GM19438 (cell line): ENCODE measurements at regions not wholly inside any gene's neighbourhood (a gene's known extent, or its start where the extent isn't known, plus 50 kb on each side); places are given as distances from the start of the nearest gene placed in this dataset.
"Not testable (repeated sequence)": the region's sequence is repeated elsewhere in the genome, so short reads cannot be mapped to it uniquely, and the experiment has no call there.

Source experiments
- ATAC-seq: cut with Tn5 transposase; IDR thresholded peaks from one replicate; pipeline ENCODE4 v1.9.1; 2021; ENCODE audit warnings: low read depth; ENCODE audit not compliant: unreplicated experiment

GRCh38 chr22:48499456-48500425, 1327.9 kb downstream of the BRD1 start:
- no peak for ATAC-seq

GRCh38 chr22:48498526-48499331, 1328.9 kb downstream of the BRD1 start:
- ATAC-seq = no peak

GRCh38 chr22:48497743-48498520, 1329.7 kb downstream of the BRD1 start:
- ATAC-seq = not testable (repeated sequence)

- no peak for ATAC-seq
Observed at GRCh38 chr22:48496987-48497650, 1330.6 kb downstream of the BRD1 start.

GRCh38 chr22:48496226-48496845, 1331.3 kb downstream of the BRD1 start:
- ATAC-seq = no peak

- ATAC-seq = no peak
Observed at GRCh38 chr22:48495751-48496080, 1332.0 kb downstream of the BRD1 start.

- no peak for ATAC-seq
Observed at GRCh38 chr22:48494968-48495750, 1332.5 kb downstream of the BRD1 start.

GRCh38 chr22:48494256-48494967, 1333.3 kb downstream of the BRD1 start:
- ATAC-seq = no peak

GRCh38 chr22:48493733-48494132, 1333.9 kb downstream of the BRD1 start:
- ATAC-seq = no peak

- no peak for ATAC-seq
Observed at GRCh38 chr22:48492366-48493320, 1335.0 kb downstream of the BRD1 start.

GRCh38 chr22:48491451-48491941, 1336.2 kb downstream of the BRD1 start:
- ATAC-seq = no peak

- no peak for ATAC-seq
Observed at GRCh38 chr22:48490500-48491411, 1336.9 kb downstream of the BRD1 start.

- ATAC-seq = no peak
Observed at GRCh38 chr22:48489551-48490499, 1337.8 kb downstream of the BRD1 start.

GRCh38 chr22:48488611-48489511, 1338.8 kb downstream of the BRD1 start:
- no peak for ATAC-seq
